HG03457 (cell line): ENCODE measurements at regions not wholly inside any gene's neighbourhood (a gene's known extent, or its start where the extent isn't known, plus 50 kb on each side); places are given as distances from the start of the nearest gene placed in this dataset.
"Not testable (repeated sequence)": the region's sequence is repeated elsewhere in the genome, so short reads cannot be mapped to it uniquely, and the experiment has no call there.

Experiments used
- ATAC-seq: cut with Tn5 transposase; IDR thresholded peaks from one replicate; pipeline ENCODE4 v1.9.1; 2021; ENCODE audit warnings: moderate number of reproducible peaks; ENCODE audit not compliant: unreplicated experiment

GRCh38 chr4:126201251-126202138 lies 886.7 kb downstream of the FAT4 start:
- ATAC-seq, result not testable (repeated sequence)

GRCh38 chr4:126202226-126202625 lies 887.5 kb downstream of the FAT4 start:
- ATAC-seq, result no peak

- no peak for ATAC-seq
Measured at GRCh38 chr4:126207910-126208309, 893.2 kb downstream of the FAT4 start.

GRCh38 chr4:126209147-126209546 lies 894.4 kb downstream of the FAT4 start:
- ATAC-seq, result no peak

- ATAC-seq, result no peak
Measured at GRCh38 chr4:126213996-126214395, 899.2 kb downstream of the FAT4 start.

GRCh38 chr4:126215759-126216158 lies 901.0 kb downstream of the FAT4 start:
- no peak for ATAC-seq

GRCh38 chr4:126216611-126217010 lies 901.9 kb downstream of the FAT4 start:
- ATAC-seq, result no peak

GRCh38 chr4:126221282-126221681 lies 906.5 kb downstream of the FAT4 start:
- ATAC-seq, result no peak

- ATAC-seq, result no peak
Measured at GRCh38 chr4:126221717-126222340, 907.1 kb downstream of the FAT4 start.

GRCh38 chr4:126223784-126224407 lies 909.1 kb downstream of the FAT4 start:
- no peak for ATAC-seq

GRCh38 chr4:126227428-126227827 lies 912.7 kb downstream of the FAT4 start:
- ATAC-seq, result no peak

- no peak for ATAC-seq
Measured at GRCh38 chr4:126230269-126230668, 915.5 kb downstream of the FAT4 start.

- no peak for ATAC-seq
Measured at GRCh38 chr4:126233483-126233882, 918.7 kb downstream of the FAT4 start.

- ATAC-seq, result no peak
Measured at GRCh38 chr4:126238013-126238412, 923.3 kb downstream of the FAT4 start.

GRCh38 chr4:126241634-126242033 lies 926.9 kb downstream of the FAT4 start:
- ATAC-seq, result no peak

GRCh38 chr4:126242679-126243390 lies 928.1 kb downstream of the FAT4 start:
- no peak for ATAC-seq

GRCh38 chr4:126247409-126247808 lies 932.7 kb downstream of the FAT4 start:
- no peak for ATAC-seq

- no peak for ATAC-seq
Measured at GRCh38 chr4:126250006-126250405, 935.3 kb downstream of the FAT4 start.

GRCh38 chr4:126251169-126251568 lies 936.4 kb downstream of the FAT4 start:
- no peak for ATAC-seq

- ATAC-seq, result no peak
Measured at GRCh38 chr4:126262665-126263064, 947.9 kb downstream of the FAT4 start.

GRCh38 chr4:126264839-126265238 lies 950.1 kb downstream of the FAT4 start:
- no peak for ATAC-seq
